Trophoblast cell (in vitro differentiated cells and primary cell): ENCODE measurements at regions not wholly inside any gene's neighbourhood (a gene's known extent, or its start where the extent isn't known, plus 50 kb on each side); places are given as distances from the start of the nearest gene placed in this dataset.

ENCODE experiments used
- DNase-seq, 2 donors: peaks; one replicate each; pipeline ENCODE4 v3.0.0-alpha.2; 2016
- H2AFZ ChIP-seq: 2 replicates; pipeline ENCODE4 v1.6.1; 2013; ENCODE audit warnings: low read length, moderate library complexity, mild to moderate bottlenecking; ENCODE audit not compliant: insufficient read depth, poor library complexity
- H2AK5ac ChIP-seq: 2 replicates; pipeline ENCODE4 v1.6.1; 2013; ENCODE audit warnings: mild to moderate bottlenecking, low read length
- H2BK120ac ChIP-seq: 2 replicates; pipeline ENCODE4 v1.6.1; 2013; ENCODE audit warnings: low read length, mild to moderate bottlenecking, moderate library complexity; ENCODE audit not compliant: insufficient read depth, poor library complexity
- H2BK12ac ChIP-seq: 2 replicates; pipeline ENCODE4 v1.6.1; 2013; ENCODE audit warnings: mild to moderate bottlenecking, low read length, moderate library complexity
- H2BK5ac ChIP-seq: 2 replicates; pipeline ENCODE4 v1.6.1; 2013; ENCODE audit warnings: low read length, low read depth, moderate library complexity, mild to moderate bottlenecking; ENCODE audit not compliant: poor library complexity
- H3K14ac ChIP-seq: 2 replicates; pipeline ENCODE4 v1.6.1; 2013; ENCODE audit warnings: mild to moderate bottlenecking, low read length
- H3K18ac ChIP-seq: 2 replicates; pipeline ENCODE4 v1.6.1; 2013; ENCODE audit warnings: mild to moderate bottlenecking, low read length
- H3K23ac ChIP-seq: 2 replicates; pipeline ENCODE4 v1.6.1; 2013; ENCODE audit warnings: low read length
- H3K27ac ChIP-seq: 2 replicates; pipeline ENCODE4 v1.5.1; 2013; ENCODE audit warnings: low read depth, mild to moderate bottlenecking, inconsistent platforms, low read length, moderate library complexity
- H3K27me3 ChIP-seq: 2 replicates; pipeline ENCODE4 v1.6.1; 2013; ENCODE audit warnings: inconsistent platforms, mild to moderate bottlenecking, low read length, moderate library complexity; ENCODE audit not compliant: insufficient read depth
- H3K36me3 ChIP-seq, 2 experiments: 1 replicate in 1 of 2; 2 replicates in 1 of 2; pipeline ENCODE4 v1.6.1; 2013; ENCODE audit warnings: low read length in 2 of 2, mild to moderate bottlenecking in 2 of 2, moderate library complexity in 1 of 2; ENCODE audit not compliant: insufficient read depth in 2 of 2, control insufficient read depth in 1 of 2
- H3K4ac ChIP-seq: 2 replicates; pipeline ENCODE4 v1.6.1; 2013; ENCODE audit warnings: low read depth, mild to moderate bottlenecking, low read length, moderate library complexity
- H3K4me1 ChIP-seq, 2 experiments: 1 replicate in 1 of 2; 2 replicates in 1 of 2; pipeline ENCODE4 v1.6.1; 2013; ENCODE audit warnings: low read length in 2 of 2, mild to moderate bottlenecking in 2 of 2, moderate library complexity in 1 of 2; ENCODE audit not compliant: insufficient read depth in 2 of 2, control insufficient read depth in 1 of 2
- H3K4me2 ChIP-seq: 2 replicates; pipeline ENCODE4 v1.6.1; 2013; ENCODE audit warnings: inconsistent platforms, mild to moderate bottlenecking, low read length, moderate library complexity
- H3K4me3 ChIP-seq: 2 replicates; pipeline ENCODE4 v1.5.1; 2013; ENCODE audit warnings: mild to moderate bottlenecking, low read depth, low read length, inconsistent platforms
- H3K79me1 ChIP-seq: one replicate; pipeline ENCODE4 v1.6.1; 2013; ENCODE audit warnings: low read length
- H3K79me2 ChIP-seq: 2 replicates; pipeline ENCODE4 v1.6.1; 2013; ENCODE audit warnings: low read length, mild to moderate bottlenecking; ENCODE audit not compliant: control insufficient read depth, insufficient read depth, poor library complexity
- H3K9ac ChIP-seq: 2 replicates; pipeline ENCODE4 v1.6.1; 2013; ENCODE audit warnings: mild to moderate bottlenecking, low read length
- H3K9me3 ChIP-seq: 2 replicates; pipeline ENCODE4 v1.6.1; 2013; ENCODE audit warnings: low read depth, mild to moderate bottlenecking, control low read depth, inconsistent platforms, low read length; ENCODE audit not compliant: insufficient read depth
- H4K12ac ChIP-seq: 2 replicates; pipeline ENCODE4 v1.6.1; 2013; ENCODE audit warnings: low read depth, mild to moderate bottlenecking, low read length, moderate library complexity
- H4K8ac ChIP-seq: 2 replicates; pipeline ENCODE4 v1.6.1; 2013; ENCODE audit warnings: low read depth, mild to moderate bottlenecking, low read length, moderate library complexity
- H4K91ac ChIP-seq: one replicate; pipeline ENCODE4 v1.6.1; 2013; ENCODE audit warnings: low read depth, mild to moderate bottlenecking, low read length, moderate library complexity
- WGBS: extraction: QIAGEN DNeasy Blood & Tissue Kit; methylation state at CpG from one replicate; pipeline ENCODE4 v1.1.7; 2013; ENCODE audit warnings: missing lambda C conversion rate; ENCODE audit not compliant: insufficient read length, insufficient coverage; ENCODE audit errors: extremely low coverage; 5-methylcytosine and 5-hydroxymethylcytosine counted together

GRCh38 chr4:123841447-123842121 lies 445.0 kb downstream of the SPRY1 start:
- no peak overlapping the region for H4K12ac ChIP-seq

GRCh38 chr4:123843137-123843536 lies 446.5 kb downstream of the SPRY1 start:
- Histone ChIP-seq H3K4me1 (no peaks in the 10 kb centered on the region), H3K18ac (no peak overlapping the region), H4K12ac (no peak overlapping the region), H3K4ac (no peak overlapping the region), H3K23ac (no peak overlapping the region), H2BK120ac (no peak overlapping the region), H3K9me3 (peaks cover 5% of the 10 kb centered on the region), H3K27ac (no peak overlapping the region), H2BK5ac (no peak overlapping the region), H3K79me1 (no peaks in the 10 kb centered on the region), H3K79me2 (no peaks in the 10 kb centered on the region), H2AK5ac (no peak overlapping the region), H3K27me3 (no peaks in the 10 kb centered on the region), H3K14ac (no peak overlapping the region), H2AFZ (no peak overlapping the region), H3K4me3 (no peak overlapping the region), H3K9ac (no peak overlapping the region), H4K8ac (no peak overlapping the region), H3K36me3 (no peaks in the 10 kb centered on the region), H3K4me2 (no peak overlapping the region), H4K91ac (no peak overlapping the region), H2BK12ac (no peak overlapping the region)
- DNase-seq = no peak
- no CpG with 5 or more reads among the region's 1 CpG for WGBS

More at GRCh38 chr4:123841447-123842121, 445.0 kb downstream of the SPRY1 start:
- H3K4ac ChIP-seq = no peak overlapping the region
- no peaks in the 10 kb centered on the region for H3K79me2 ChIP-seq
- no peak overlapping the region for H3K9ac ChIP-seq
- H2BK12ac ChIP-seq = no peak overlapping the region
- H2AK5ac ChIP-seq = no peak overlapping the region
- no peak overlapping the region for H3K4me3 ChIP-seq
- H2AFZ ChIP-seq = no peak overlapping the region
- peaks cover 5% of the 10 kb centered on the region for H3K9me3 ChIP-seq
- H3K36me3 ChIP-seq = no peaks in the 10 kb centered on the region
- H3K79me1 ChIP-seq = no peaks in the 10 kb centered on the region
- H3K27me3 ChIP-seq = no peaks in the 10 kb centered on the region
- no peak overlapping the region for H4K91ac ChIP-seq
- no peak overlapping the region for H3K23ac ChIP-seq
- H3K4me2 ChIP-seq = no peak overlapping the region
- no peak overlapping the region for H2BK120ac ChIP-seq
- H3K27ac ChIP-seq = no peak overlapping the region
- no peaks in the 10 kb centered on the region for H3K4me1 ChIP-seq
- no peak overlapping the region for H3K14ac ChIP-seq
- H2BK5ac ChIP-seq = no peak overlapping the region
- no peak for DNase-seq
- H4K8ac ChIP-seq = no peak overlapping the region
- H3K18ac ChIP-seq = no peak overlapping the region
- WGBS = no CpG with 5 or more reads among the region's 6 CpGs

GRCh38 chr4:123844374-123844773 lies 447.8 kb downstream of the SPRY1 start:
- Histone ChIP-seq H3K79me2 (no peaks in the 10 kb centered on the region), H3K23ac (no peak overlapping the region), H4K91ac (no peak overlapping the region), H3K4me2 (no peak overlapping the region), H3K14ac (no peak overlapping the region), H4K8ac (no peak overlapping the region), H2BK5ac (no peak overlapping the region), H2AFZ (no peak overlapping the region), H3K4me1 (no peaks in the 10 kb centered on the region), H3K9me3 (peaks cover 5% of the 10 kb centered on the region), H3K4ac (no peak overlapping the region), H3K27me3 (no peaks in the 10 kb centered on the region), H3K4me3 (no peak overlapping the region), H4K12ac (no peak overlapping the region), H3K27ac (no peak overlapping the region), H3K79me1 (no peaks in the 10 kb centered on the region), H2BK120ac (no peak overlapping the region), H2BK12ac (no peak overlapping the region), H2AK5ac (no peak overlapping the region), H3K18ac (no peak overlapping the region), H3K36me3 (no peaks in the 10 kb centered on the region), H3K9ac (no peak overlapping the region)
- DNase-seq = no peak
- no CpG with 5 or more reads among the region's 4 CpGs for WGBS

- Histone ChIP-seq H2BK120ac (no peak overlapping the region), H2AK5ac (no peak overlapping the region), H3K79me2 (no peaks in the 10 kb centered on the region), H3K9ac (no peak overlapping the region), H4K8ac (no peak overlapping the region), H3K4me1 (no peaks in the 10 kb centered on the region), H4K12ac (no peak overlapping the region), H3K36me3 (no peaks in the 10 kb centered on the region), H3K27me3 (no peaks in the 10 kb centered on the region), H4K91ac (no peak overlapping the region), H2BK12ac (no peak overlapping the region), H3K9me3 (peaks cover 5% of the 10 kb centered on the region), H3K14ac (no peak overlapping the region), H3K4me3 (no peak overlapping the region), H3K4ac (no peak overlapping the region), H2AFZ (no peak overlapping the region), H2BK5ac (no peak overlapping the region), H3K27ac (no peak overlapping the region), H3K18ac (no peak overlapping the region), H3K4me2 (no peak overlapping the region), H3K23ac (no peak overlapping the region), H3K79me1 (no peaks in the 10 kb centered on the region)
- DNase-seq = no peak
Observed at GRCh38 chr4:123846092-123846491, 449.5 kb downstream of the SPRY1 start.
